HG02759 (cell line): ENCODE measurements at regions not wholly inside any gene's neighbourhood (a gene's known extent, or its start where the extent isn't known, plus 50 kb on each side); places are given as distances from the start of the nearest gene placed in this dataset.

Experiments
- ATAC-seq: cut with Tn5 transposase; IDR thresholded peaks from one replicate; pipeline ENCODE4 v1.9.1; 2021; ENCODE audit warnings: mild to moderate bottlenecking, moderate library complexity; ENCODE audit not compliant: unreplicated experiment

- ATAC-seq, result no peak
Measured at GRCh38 chr14:97695456-97695981, 898.3 kb downstream of the VRK1 start.

DNA sequence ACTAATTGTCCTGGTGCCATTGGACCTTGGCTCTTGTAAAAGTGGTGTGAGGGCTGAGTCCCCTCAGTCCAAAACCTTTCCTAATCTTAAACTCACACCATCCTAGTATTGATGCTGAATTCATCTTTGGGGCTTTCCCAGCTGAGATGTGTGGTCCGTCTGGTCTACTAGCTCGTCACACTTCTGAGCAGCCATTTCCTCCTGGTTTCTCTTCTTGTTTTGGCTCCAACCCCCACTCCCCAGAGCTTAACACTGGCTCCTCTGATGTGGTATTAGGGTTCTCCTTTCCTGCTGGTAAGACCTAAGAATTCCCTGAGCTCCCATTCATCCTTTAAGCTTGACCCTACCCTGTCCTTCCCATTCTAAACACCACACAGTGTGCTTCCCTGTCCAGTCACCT, 900.6 kb downstream of the VRK1 start:
- no peak for ATAC-seq

DNA sequence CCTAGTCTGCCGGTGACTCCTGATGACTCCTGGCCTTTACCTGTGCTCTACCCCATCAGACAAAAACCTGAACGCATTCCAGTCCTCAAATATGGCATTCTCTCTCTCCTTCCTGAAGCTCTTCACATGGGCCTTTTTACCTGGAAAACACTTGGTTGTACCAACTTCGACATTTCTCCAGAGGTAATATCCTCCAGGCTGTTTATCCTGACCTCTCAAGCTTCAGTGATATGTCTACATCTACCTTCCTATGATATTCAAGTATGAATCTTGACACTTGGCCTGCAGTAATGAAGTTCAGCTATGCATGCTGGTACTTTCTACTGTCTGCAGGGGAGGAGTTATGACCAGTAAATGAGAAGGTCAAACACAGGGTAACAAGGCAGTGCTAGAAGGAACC, 901.8 kb downstream of the VRK1 start:
- ATAC-seq, result no peak

DNA sequence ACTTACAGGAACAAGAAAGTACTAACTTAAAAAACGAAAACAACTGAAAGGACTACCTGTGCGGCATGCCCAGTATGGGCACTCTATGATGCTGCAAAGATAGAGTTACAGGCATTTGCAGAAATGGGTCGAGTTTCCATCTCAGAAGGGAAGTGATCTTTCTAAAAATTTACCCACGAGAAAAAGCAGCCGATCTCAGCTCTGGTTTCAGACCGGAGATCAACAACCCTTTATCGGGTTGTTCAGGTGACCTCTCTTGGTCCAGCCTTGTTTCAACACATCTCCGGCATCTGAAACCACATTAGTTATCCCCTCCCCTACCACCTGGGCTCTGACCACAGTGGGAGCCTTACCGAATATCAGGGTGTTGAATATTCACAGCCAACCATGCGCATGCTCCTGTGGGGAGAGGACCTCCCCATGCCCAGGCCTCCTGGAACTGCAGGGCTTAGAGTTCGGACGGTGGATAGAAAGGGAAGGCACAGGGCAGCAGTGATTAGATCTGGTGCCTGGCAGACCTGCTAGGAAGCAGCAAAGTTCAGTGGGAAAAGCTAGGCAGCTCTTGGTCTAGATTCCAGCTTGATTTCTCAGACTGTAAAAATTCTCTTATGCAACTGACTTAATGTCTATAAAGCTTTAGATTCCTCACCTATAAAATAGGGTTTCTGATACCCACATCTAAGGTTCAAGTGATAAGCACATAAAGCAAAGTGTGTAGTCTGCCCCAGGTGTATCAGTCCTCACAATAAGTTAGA, 906.0 kb downstream of the VRK1 start:
- ATAC-seq, result no peak

- ATAC-seq, result no peak
Measured at GRCh38 chr14:97704316-97704885, 907.2 kb downstream of the VRK1 start.

GRCh38 chr14:97705107-97705506, 907.9 kb downstream of the VRK1 start:
- ATAC-seq, result no peak

- no peak for ATAC-seq
Measured at GRCh38 chr14:97705976-97706375, 908.8 kb downstream of the VRK1 start.

- no peak for ATAC-seq
Measured at GRCh38 chr14:97706819-97707218, 909.6 kb downstream of the VRK1 start.

DNA sequence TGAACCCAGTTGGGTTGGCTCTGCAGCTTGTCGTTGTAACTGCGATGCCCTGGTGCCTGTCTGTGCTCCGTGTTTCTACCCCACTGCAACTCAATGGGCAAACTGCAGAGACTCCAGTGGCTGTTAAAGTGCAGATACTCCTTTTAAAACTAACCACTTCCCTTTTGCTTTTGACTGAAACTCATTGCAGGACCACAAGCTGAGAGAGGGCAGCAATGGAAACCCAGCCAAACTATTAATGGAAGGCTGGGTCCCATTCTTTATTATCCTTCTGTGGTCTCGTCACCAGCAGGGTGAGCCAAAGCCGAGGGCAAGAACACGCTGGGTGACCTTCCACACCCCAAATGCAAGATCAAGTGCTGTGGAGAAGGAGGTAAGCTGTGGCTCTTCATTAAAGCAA, 910.4 kb downstream of the VRK1 start:
- ATAC-seq, result no peak

DNA sequence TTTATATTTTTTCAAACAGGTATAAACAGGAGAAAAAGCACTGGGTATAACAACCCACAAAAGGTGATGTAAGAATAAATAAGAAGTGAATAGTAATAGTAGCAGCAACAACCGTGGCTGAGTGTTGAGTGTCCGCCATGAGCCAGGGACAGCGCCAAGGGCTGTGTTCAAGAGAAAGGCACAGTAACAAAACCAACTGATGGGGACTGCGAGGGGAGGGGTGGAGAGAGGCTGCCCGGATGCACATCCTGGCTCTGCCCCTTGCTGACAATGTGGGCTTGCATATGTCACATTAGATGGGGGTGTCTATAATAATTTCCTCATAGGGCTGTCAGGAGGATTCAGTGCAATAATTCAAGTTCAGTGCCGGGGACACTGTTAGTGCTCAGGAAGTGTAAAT, 912.4 kb downstream of the VRK1 start:
- no peak for ATAC-seq

DNA sequence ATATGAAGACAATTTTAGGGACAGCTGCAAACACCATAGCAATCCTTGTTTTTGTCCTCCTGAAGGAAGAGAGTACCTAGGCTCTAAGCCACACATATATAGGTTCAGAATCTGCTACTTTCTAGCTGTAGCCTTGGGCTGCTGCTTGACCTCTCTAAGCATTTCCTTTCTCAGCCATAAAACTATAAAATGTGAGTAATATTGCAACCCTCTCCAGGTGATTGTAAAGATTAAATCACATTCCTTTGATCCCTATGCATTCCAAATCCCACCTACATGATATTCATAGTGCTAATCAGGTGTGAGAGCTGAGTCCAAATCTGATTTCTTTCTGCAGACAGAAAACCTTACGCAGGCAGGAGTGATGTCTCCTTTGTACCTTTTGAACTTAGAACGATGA, 913.5 kb downstream of the VRK1 start:
- no peak for ATAC-seq

- ATAC-seq, result no peak
Measured at GRCh38 chr14:97712471-97712870, 915.3 kb downstream of the VRK1 start.

- no peak for ATAC-seq
Measured at GRCh38 chr14:97713023-97713422, 915.8 kb downstream of the VRK1 start.

DNA sequence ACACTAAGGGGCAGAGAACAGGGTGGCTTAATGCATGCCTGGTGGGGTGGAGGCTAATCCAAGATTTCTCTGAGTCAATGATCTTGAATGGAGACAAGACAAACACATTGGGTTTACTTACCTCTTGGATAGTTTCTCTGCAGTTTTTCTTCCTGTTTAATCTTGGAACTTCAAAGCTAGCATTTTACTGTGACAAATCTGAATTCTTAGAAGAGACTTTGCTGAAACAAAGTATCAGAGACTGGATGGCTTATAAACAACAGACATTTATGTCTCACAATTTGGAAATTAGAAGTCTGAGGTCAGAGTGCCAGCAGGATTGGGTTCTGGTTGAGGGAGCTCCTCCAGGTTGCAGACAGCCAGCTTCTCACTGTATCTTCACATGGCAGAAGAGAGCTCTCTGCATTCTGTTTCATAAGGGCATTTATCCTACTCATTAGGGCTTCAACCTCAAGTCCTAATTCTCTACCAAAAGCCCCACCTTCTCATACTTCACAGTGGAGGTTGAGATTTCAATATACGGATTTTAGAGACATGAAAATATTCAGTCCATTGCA, 921.8 kb downstream of the VRK1 start:
- ATAC-seq, result no peak

DNA sequence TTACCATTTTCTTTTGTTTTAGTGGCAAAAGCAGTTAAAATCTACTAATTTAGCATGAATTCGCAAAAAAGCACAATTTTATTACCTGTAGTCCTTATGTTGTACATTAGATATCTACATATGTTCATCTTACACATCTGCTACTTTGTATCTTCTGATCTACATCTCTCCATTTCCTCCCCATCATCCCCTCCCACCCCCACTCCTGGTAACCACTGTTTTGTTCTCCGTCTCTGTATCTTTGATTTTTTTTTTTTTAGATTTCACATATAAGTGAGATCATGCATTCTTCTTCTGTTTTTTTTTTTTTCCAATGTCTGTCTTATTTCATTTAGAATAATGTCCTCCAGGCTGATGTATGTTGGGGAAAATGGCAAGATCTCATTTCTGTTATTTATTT, 922.7 kb downstream of the VRK1 start:
- no peak for ATAC-seq

DNA sequence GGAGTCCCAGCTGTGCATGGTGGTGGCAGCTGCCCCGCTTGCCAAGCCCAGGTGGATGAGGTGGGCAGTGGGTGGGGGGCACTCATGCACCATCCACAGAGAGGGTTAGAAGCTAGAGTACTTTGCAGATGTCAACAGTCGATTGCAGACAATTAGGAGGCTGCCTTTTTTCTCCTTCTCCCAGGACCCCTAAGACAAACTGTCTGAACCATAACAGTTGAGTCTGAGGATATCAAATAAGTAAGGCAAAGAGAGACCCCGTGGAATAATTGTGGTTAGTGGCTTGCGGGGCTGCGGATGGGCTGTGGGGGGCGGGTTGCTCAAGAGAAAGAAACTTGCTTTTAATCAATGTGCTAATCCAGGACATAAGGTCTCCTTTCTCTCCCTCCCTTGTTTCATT, 926.2 kb downstream of the VRK1 start:
- no peak for ATAC-seq

DNA sequence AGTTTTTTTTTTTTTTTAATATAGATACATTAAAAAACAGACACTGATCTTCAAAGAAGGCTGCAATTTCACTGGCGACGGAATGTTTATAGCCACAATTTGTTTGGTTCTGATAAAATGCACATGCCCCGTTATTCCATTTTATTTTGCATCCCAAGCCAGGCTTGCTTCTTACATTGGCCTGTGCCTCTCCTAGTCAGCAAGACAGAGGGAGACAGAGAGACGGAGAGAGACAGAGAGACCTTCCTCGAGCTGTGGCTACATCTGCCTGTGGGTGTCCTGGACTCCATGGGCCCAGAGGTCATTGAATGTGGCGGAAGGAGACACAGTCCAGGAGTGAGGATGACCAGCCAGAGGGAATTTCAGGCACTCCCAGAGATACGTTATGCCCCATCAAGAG, 926.6 kb downstream of the VRK1 start:
- no peak for ATAC-seq

DNA sequence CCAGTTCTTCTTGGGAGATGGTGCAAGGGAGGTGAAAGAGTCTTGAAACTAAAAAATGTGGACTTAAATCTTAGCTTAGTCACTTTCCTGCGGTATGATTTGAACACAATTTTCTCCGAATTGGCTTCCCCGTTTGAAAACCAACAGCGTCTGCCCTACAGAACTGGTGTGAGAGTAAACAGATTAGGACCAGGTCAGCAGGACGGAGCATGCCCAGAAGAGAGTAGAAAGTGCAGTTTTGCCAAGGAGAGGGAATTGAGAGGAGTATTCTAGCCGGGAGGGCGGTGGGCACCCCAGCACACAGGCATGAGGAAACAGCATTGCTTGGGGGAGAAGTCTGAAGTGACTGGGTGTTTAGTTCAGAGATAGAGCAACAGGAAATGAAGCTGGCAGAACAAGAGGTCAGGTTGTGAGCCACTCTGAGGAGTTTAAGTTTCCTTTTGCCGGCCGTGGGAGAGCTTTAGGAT, 927.1 kb downstream of the VRK1 start:
- no peak for ATAC-seq

DNA sequence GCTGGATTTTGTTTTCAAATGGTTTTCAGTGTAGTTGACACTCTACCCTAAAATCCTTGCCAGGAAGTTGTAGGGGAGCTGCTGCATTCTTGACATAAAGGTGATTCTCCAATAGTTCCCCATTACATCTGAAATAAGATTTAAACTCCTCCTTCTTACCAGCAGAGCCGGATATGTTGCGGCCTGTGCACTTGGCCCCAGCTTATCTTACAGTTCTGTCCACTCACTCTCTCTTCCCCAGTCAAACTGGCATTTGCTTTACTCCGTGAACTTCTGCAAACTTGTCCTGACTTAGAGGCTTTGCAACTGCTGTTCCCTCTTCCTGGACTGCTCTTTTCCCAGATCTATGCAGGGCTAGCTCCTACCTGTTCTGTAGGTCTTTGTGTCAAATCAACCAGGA, 929.5 kb downstream of the VRK1 start:
- no peak for ATAC-seq

DNA sequence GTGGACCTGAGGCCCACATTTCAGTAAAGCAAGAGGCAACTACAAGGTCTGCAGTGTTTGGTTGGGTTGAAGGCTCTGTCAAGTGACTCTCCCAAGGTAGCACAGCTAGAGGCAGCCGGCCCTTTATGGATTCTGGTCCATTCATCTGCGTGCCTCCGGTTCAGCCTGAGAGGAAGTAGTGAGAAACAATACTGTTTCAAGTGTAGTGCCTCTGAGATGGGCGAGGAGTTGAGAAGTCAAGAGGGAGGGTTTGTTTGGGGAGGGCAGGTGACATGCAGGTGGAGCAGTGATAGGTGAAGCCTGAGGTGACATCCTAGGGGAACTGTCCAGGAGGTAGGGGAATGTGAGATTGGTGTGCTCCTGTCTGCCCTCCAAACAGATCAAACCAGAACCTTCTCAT, 933.5 kb downstream of the VRK1 start:
- no peak for ATAC-seq

- no peak for ATAC-seq
Measured at GRCh38 chr14:97731800-97732199, 934.6 kb downstream of the VRK1 start.

- no peak for ATAC-seq
Measured at GRCh38 chr14:97747316-97747715, 950.1 kb downstream of the VRK1 start.
